Hepatocyte (in vitro differentiated cells): ENCODE measurements at regions not wholly inside any gene's neighbourhood (a gene's known extent, or its start where the extent isn't known, plus 50 kb on each side); places are given as distances from the start of the nearest gene placed in this dataset.

Source experiments
- DNase-seq: peaks from one replicate; pipeline ENCODE4 v3.0.0-alpha.2; 2016; ENCODE audit warnings: low spot score
- H2AFZ ChIP-seq: fragments of 200-600 bp; sonication (generic); 2 replicates; pipeline ENCODE4 v1.6.0; 2016; ENCODE audit warnings: antibody characterized with exemption, mild to moderate bottlenecking
- H3K27ac ChIP-seq: fragments of 200-600 bp; sonication (generic); 2 replicates; pipeline ENCODE4 v1.5.1; 2016; ENCODE audit warnings: mild to moderate bottlenecking
- H3K27me3 ChIP-seq: fragments of 200-600 bp; sonication (generic); 2 replicates; pipeline ENCODE4 v1.6.1; 2016
- H3K36me3 ChIP-seq: fragments of 200-600 bp; sonication (generic); replicated peaks from 2 replicates; pipeline ENCODE4 v1.5.1; 2016; ENCODE audit warnings: low read depth; ENCODE audit not compliant: insufficient read depth
- H3K4me1 ChIP-seq: fragments of 200-600 bp; sonication (generic); 2 replicates; pipeline ENCODE4 v1.5.1; 2016; ENCODE audit warnings: mild to moderate bottlenecking, moderate library complexity; ENCODE audit not compliant: insufficient read depth
- H3K4me2 ChIP-seq: fragments of 200-600 bp; sonication (generic); 2 replicates; pipeline ENCODE4 v1.6.0; 2016
- H3K4me3 ChIP-seq: fragments of 200-600 bp; sonication (generic); 2 replicates; pipeline ENCODE4 v1.5.1; 2016; ENCODE audit warnings: mild to moderate bottlenecking
- H3K79me2 ChIP-seq: fragments of 200-600 bp; sonication (generic); 2 replicates; pipeline ENCODE4 v1.6.0; 2017; ENCODE audit warnings: mild to moderate bottlenecking
- H3K9me2 ChIP-seq: fragments of 200-600 bp; sonication (generic); replicated peaks from 2 replicates; pipeline ENCODE4 v1.6.0; 2017; ENCODE audit warnings: mild to moderate bottlenecking; ENCODE audit not compliant: insufficient read depth
- H3K9me3 ChIP-seq: fragments of 200-600 bp; sonication (generic); 2 replicates; pipeline ENCODE4 v1.5.1; 2016; ENCODE audit warnings: low read depth, mild to moderate bottlenecking
- H4K20me1 ChIP-seq: fragments of 200-600 bp; sonication (generic); 2 replicates; pipeline ENCODE4 v1.6.0; 2016; ENCODE audit warnings: mild to moderate bottlenecking; ENCODE audit not compliant: insufficient read depth, poor library complexity, severe bottlenecking
- EZH2 ChIP-seq: fragments of 200-600 bp; sonication (generic); IDR thresholded peaks from 2 replicates; pipeline ENCODE4 v1.6.1; 2016; ENCODE audit warnings: antibody characterized with exemption, mild to moderate bottlenecking, borderline replicate concordance
- EZH2phosphoT487 ChIP-seq: fragments of 200-600 bp; sonication (generic); IDR thresholded peaks from one replicate; pipeline ENCODE4 v1.6.1; 2018; ENCODE audit warnings: antibody characterized with exemption, mild to moderate bottlenecking, low read depth, moderate library complexity; ENCODE audit not compliant: unreplicated experiment, severe bottlenecking
- WGBS: methylation state at CpG from one replicate; pipeline ENCODE4 v1.1.6; 2016; ENCODE audit warnings: low lambda C conversion rate; ENCODE audit errors: missing lambda C conversion rate; 5-methylcytosine and 5-hydroxymethylcytosine counted together
- TF ChIP-seq, protein P1 (sequence below): fragments of 200-600 bp; sonication (generic); IDR thresholded peaks from 2 replicates; pipeline ENCODE4 v1.5.1; 2016; ENCODE audit warnings: antibody characterized with exemption, mild to moderate bottlenecking; ENCODE audit not compliant: poor library complexity

- Histone ChIP-seq H3K27ac (no peak overlapping the region), H3K4me3 (no peak overlapping the region), H3K36me3 (no peaks in the 10 kb centered on the region), H3K9me2 (no peaks in the 10 kb centered on the region), H3K4me1 (no peaks in the 10 kb centered on the region), H3K79me2 (no peaks in the 10 kb centered on the region), H4K20me1 (no peaks in the 10 kb centered on the region), H3K27me3 (no peaks in the 10 kb centered on the region), H2AFZ (no peak overlapping the region), H3K4me2 (no peak overlapping the region), H3K9me3 (no peaks in the 10 kb centered on the region)
- no peak for DNase-seq
- 84% methylated on average over 5 of the region's 5 CpGs for WGBS
- TF ChIP-seq EZH2 (no peak), EZH2phosphoT487 (no peak)
- TF ChIP-seq, protein P1, sequence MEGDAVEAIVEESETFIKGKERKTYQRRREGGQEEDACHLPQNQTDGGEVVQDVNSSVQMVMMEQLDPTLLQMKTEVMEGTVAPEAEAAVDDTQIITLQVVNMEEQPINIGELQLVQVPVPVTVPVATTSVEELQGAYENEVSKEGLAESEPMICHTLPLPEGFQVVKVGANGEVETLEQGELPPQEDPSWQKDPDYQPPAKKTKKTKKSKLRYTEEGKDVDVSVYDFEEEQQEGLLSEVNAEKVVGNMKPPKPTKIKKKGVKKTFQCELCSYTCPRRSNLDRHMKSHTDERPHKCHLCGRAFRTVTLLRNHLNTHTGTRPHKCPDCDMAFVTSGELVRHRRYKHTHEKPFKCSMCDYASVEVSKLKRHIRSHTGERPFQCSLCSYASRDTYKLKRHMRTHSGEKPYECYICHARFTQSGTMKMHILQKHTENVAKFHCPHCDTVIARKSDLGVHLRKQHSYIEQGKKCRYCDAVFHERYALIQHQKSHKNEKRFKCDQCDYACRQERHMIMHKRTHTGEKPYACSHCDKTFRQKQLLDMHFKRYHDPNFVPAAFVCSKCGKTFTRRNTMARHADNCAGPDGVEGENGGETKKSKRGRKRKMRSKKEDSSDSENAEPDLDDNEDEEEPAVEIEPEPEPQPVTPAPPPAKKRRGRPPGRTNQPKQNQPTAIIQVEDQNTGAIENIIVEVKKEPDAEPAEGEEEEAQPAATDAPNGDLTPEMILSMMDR = no peak
Measured at GRCh38 chr4:153904011-153904410, 115.1 kb upstream of the SFRP2 start.

DNA sequence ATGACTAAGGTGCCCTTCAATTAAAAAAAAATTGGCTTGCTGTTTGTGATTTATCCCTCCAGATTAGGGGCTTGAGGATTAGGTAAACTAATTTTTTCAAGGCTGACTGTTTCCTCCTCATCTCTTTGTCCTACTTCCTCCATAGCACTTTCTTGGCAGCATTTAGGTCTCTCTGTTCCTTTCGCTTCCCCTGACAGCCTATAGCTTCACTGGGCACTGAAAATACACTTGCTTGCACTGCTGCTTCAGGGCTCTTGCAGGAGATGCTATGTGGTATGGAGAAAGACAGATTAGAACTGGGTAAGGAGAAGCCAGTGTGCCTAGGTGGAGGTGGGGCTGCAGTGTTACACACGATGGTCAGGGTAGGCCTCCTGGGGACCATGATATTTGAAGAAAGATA is 112.3 kb upstream of the SFRP2 start:
- Histone ChIP-seq H4K20me1 (no peaks in the 10 kb centered on the region), H2AFZ (no peak overlapping the region), H3K27ac (no peak overlapping the region), H3K4me2 (no peak overlapping the region), H3K27me3 (no peaks in the 10 kb centered on the region), H3K4me3 (no peak overlapping the region), H3K79me2 (no peaks in the 10 kb centered on the region), H3K9me2 (no peaks in the 10 kb centered on the region), H3K9me3 (no peaks in the 10 kb centered on the region), H3K4me1 (no peaks in the 10 kb centered on the region), H3K36me3 (no peaks in the 10 kb centered on the region)
- DNase-seq = no peak
- WGBS = 82% methylated on average over 2 of the region's 2 CpGs
- no peak for TF ChIP-seq EZH2
- no peak for TF ChIP-seq EZH2phosphoT487
- TF ChIP-seq, protein P1 = no peak

- no peaks in the 10 kb centered on the region for H3K9me2 ChIP-seq
- H3K4me2 ChIP-seq = no peak overlapping the region
- H3K4me1 ChIP-seq = no peaks in the 10 kb centered on the region
- DNase-seq = no peak
- no peaks in the 10 kb centered on the region for H4K20me1 ChIP-seq
- no peak overlapping the region for H2AFZ ChIP-seq
- H3K4me3 ChIP-seq = no peak overlapping the region
- no peaks in the 10 kb centered on the region for H3K36me3 ChIP-seq
- WGBS = 81% methylated on average over 6 of the region's 6 CpGs
- no peak overlapping the region for H3K27ac ChIP-seq
- H3K9me3 ChIP-seq = no peaks in the 10 kb centered on the region
- H3K27me3 ChIP-seq = no peaks in the 10 kb centered on the region
- TF ChIP-seq EZH2 (no peak), EZH2phosphoT487 (no peak)
- TF ChIP-seq, protein P1 = no peak
- no peaks in the 10 kb centered on the region for H3K79me2 ChIP-seq
Measured at GRCh38 chr4:153900426-153900825, 111.5 kb upstream of the SFRP2 start.

- Histone ChIP-seq H3K9me2 (no peaks in the 10 kb centered on the region), H3K27ac (no peak overlapping the region), H3K4me2 (no peak overlapping the region), H3K36me3 (no peaks in the 10 kb centered on the region), H4K20me1 (no peaks in the 10 kb centered on the region), H2AFZ (no peak overlapping the region), H3K4me1 (no peaks in the 10 kb centered on the region), H3K4me3 (no peak overlapping the region), H3K79me2 (no peaks in the 10 kb centered on the region), H3K27me3 (no peaks in the 10 kb centered on the region), H3K9me3 (no peaks in the 10 kb centered on the region)
- 86% methylated on average over 4 of the region's 4 CpGs for WGBS
- no peak for DNase-seq
- no peak for TF ChIP-seq EZH2
- TF ChIP-seq, protein P1 = no peak
- no peak for TF ChIP-seq EZH2phosphoT487
Measured at GRCh38 chr4:153890761-153891160, 101.9 kb upstream of the SFRP2 start.
